ENCODE measurements at regions not wholly inside any gene's neighbourhood (a gene's known extent, or its start where the extent isn't known, plus 50 kb on each side); places are given as distances from the start of the nearest gene placed in this dataset.

DNA sequence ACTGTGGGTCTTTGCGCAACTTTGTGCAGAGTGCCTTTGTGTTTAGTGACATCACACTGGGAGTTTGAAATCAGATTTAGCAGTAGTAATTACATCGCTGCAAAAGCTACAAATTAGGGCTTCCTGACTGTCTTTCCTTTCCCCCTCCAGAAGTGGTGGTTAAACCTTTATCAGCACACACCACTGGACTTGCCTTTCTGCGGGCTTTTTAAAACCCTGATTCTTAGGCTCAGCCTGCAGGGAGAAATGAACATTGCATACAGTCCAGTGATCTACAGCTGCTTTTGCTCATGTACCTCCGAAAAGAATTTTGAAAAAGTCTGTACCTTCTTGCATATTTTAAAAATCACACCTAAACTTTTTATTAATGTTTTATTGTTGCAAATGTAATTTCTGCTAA, 219.7 kb upstream of the NAALADL2 start:
- H3K79me2 ChIP-seq (ENCODE audit: control insufficient read depth, insufficient read depth, low read length) = no peaks in the 10 kb centered on the region
- H3K9ac ChIP-seq (replicated peaks; ENCODE audit: extremely low read depth, insufficient read depth, low read length) = no peak overlapping the region
- BruUV-seq (replicated peaks) = no TSS peak
- no peaks in the 10 kb centered on the region for H3K9me3 ChIP-seq (replicated peaks; ENCODE audit: control insufficient read depth, insufficient read depth, low read length)
- POLR2A ChIA-PET = no interaction called here
- FAIRE-seq (no peak), DNase-seq (ENCODE audit: low read depth, low spot score) (no peak)
- H3K9me1 ChIP-seq (replicated peaks; ENCODE audit: control insufficient read depth, extremely low read depth, insufficient read depth, low read length) = no peaks in the 10 kb centered on the region
- H3K27me3 ChIP-seq (ENCODE audit: control insufficient read depth in 2 of 2, insufficient read depth in 2 of 2, low read length in 2 of 2) = no peaks in the 10 kb centered on the region
- H3K27ac ChIP-seq (ENCODE audit: insufficient read depth, low read depth, low read length) = no peak overlapping the region
- no peak overlapping the region for H3K4me3 ChIP-seq (replicated peaks in 1 of 3; ENCODE audit: insufficient read depth in 1 of 3, low read depth in 1 of 3, low read length in 3 of 3)
- dilution Hi-C loops (cut with MboI; ENCODE audit: extremely low pct_ligation_motif_present, low sequenced_read_pairs) = no loop called here
- intact Hi-C loops (cut with micrococcal nuclease) = no loop called here
- H4K20me1 ChIP-seq (replicated peaks; ENCODE audit: control insufficient read depth, extremely low read depth, insufficient read depth, low read length) = no peaks in the 10 kb centered on the region
- H3K4me2 ChIP-seq (ENCODE audit: insufficient read depth, low read length) = no peak overlapping the region
- no peaks in the 10 kb centered on the region for H3K36me3 ChIP-seq (ENCODE audit: control insufficient read depth in 2 of 2, extremely low read depth in 1 of 2, insufficient read depth in 2 of 2, low read length in 2 of 2)
- CTCF ChIA-PET = interaction anchor here (1.0 to 1.3 kb wide), 2 partner anchors 11 to 23 kb away, joined by 3 to 4 read pairs; no protein-coding TSS in a partner anchor
- TF ChIP-seq MYC (IDR thresholded peaks at IDR 0.05; ENCODE audit: low read depth, low read length) (no peak), FOS (IDR thresholded peaks at IDR 0.05; ENCODE audit: borderline replicate concordance, insufficient read depth, low read length) (no peak), JUN (IDR thresholded peaks at IDR 0.05; ENCODE audit: borderline replicate concordance, insufficient read depth, insufficient read length, low read depth) (no peak), POLR2AphosphoS5 (IDR thresholded peaks at IDR 0.05; ENCODE audit: insufficient read depth, low read depth, low read length) (no peak), POLR2A (IDR thresholded peaks at IDR 0.05; ENCODE audit: low read depth, low read length) (no peak), GATA2 (IDR thresholded peaks at IDR 0.05; ENCODE audit: insufficient read depth, insufficient read length, low read depth, low read length) (no peak), EZH2 (IDR thresholded peaks at IDR 0.05; ENCODE audit: borderline replicate concordance, low read depth, low read length, severe bottlenecking) (no peak)
- TF ChIP-seq, protein P1, sequence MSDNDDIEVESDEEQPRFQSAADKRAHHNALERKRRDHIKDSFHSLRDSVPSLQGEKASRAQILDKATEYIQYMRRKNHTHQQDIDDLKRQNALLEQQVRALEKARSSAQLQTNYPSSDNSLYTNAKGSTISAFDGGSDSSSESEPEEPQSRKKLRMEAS (IDR thresholded peaks at IDR 0.05; ENCODE audit: insufficient read depth, insufficient read length) = no peak
- TF ChIP-seq, protein P2, sequence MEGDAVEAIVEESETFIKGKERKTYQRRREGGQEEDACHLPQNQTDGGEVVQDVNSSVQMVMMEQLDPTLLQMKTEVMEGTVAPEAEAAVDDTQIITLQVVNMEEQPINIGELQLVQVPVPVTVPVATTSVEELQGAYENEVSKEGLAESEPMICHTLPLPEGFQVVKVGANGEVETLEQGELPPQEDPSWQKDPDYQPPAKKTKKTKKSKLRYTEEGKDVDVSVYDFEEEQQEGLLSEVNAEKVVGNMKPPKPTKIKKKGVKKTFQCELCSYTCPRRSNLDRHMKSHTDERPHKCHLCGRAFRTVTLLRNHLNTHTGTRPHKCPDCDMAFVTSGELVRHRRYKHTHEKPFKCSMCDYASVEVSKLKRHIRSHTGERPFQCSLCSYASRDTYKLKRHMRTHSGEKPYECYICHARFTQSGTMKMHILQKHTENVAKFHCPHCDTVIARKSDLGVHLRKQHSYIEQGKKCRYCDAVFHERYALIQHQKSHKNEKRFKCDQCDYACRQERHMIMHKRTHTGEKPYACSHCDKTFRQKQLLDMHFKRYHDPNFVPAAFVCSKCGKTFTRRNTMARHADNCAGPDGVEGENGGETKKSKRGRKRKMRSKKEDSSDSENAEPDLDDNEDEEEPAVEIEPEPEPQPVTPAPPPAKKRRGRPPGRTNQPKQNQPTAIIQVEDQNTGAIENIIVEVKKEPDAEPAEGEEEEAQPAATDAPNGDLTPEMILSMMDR (IDR thresholded peaks at IDR 0.05; ENCODE audit: extremely low read depth in 1 of 2, insufficient read depth in 1 of 2, low read depth in 1 of 2, low read length in 2 of 2) = no peak
- H2AFZ ChIP-seq (ENCODE audit: low read depth, low read length) = no peak overlapping the region
- H3K4me1 ChIP-seq (ENCODE audit: control insufficient read depth, extremely low read depth, insufficient read depth, low read length) = no peaks in the 10 kb centered on the region

Data from endothelial cell of umbilical vein (primary cell).